GM12878 (cell line): ENCODE measurements at regions not wholly inside any gene's neighbourhood (a gene's known extent, or its start where the extent isn't known, plus 50 kb on each side); places are given as distances from the start of the nearest gene placed in this dataset.

Experiments
- ATAC-seq: fragments of 200-7000 bp; cut with Tn5 transposase; 3 replicates; pipeline ENCODE4 v1.9.1; 2020; ENCODE audit warnings: mild to moderate bottlenecking, moderate library complexity
- BruUV-seq: library from RNA; stranded (reverse); fragments of 400-500 nt; replicated peaks from 2 replicates; lab custom pipeline; 2021; lab: Mats Ljungman, UMichigan
- CTCF ChIA-PET: fragments of 300-600 bp; sonication (Branson Sonifier 250); formaldehyde crosslinking; extraction: SDS; loops from one replicate; lab custom pipeline; 2021; ENCODE audit warnings: inconsistent platforms; lab: Yijun Ruan, JAX
- POLR2A ChIA-PET: fragments of 350-600 bp; formaldehyde crosslinking; extraction: SDS; loops from one replicate; lab custom pipeline; 2021; ENCODE audit warnings: inconsistent platforms; lab: Charles Lee
- RAD21 ChIA-PET: fragments of 300-600 bp; sonication (Branson Sonifier 250); formaldehyde crosslinking; loops from one replicate; lab custom pipeline; 2023; ENCODE audit warnings: antibody characterized with exemption; ENCODE audit not compliant: unreplicated experiment; lab: Charles Lee
- SMC1A ChIA-PET: fragments of 300-600 bp; sonication (Branson Sonifier 250); formaldehyde crosslinking; loops from one replicate; lab custom pipeline; 2023; ENCODE audit not compliant: unreplicated experiment, uncharacterized antibody; lab: Charles Lee
- DNase-seq: peaks from one replicate; pipeline ENCODE4 v3.0.0-alpha.2; 2011; ENCODE audit warnings: low read depth, low spot score
- FAIRE-seq: peaks from 3 replicates; lab custom pipeline; 2011; peaks lifted over from hg19 to GRCh38; lab: Jason Lieb, UNC
- H2AFZ ChIP-seq: 2 replicates; pipeline ENCODE4 v1.6.0; 2011; ENCODE audit warnings: low read depth, low read length, control low read depth; ENCODE audit not compliant: control insufficient read depth
- H3K27ac ChIP-seq: 2 replicates; pipeline ENCODE4 v1.5.1; 2011; ENCODE audit warnings: control low read depth; ENCODE audit not compliant: control insufficient read depth, insufficient read depth
- H3K27me3 ChIP-seq, 2 experiments: replicated peaks in 1 of 2; 2 replicates each; pipeline versions ENCODE4 v1.6.0 to v1.6.1; 2011; ENCODE audit warnings: low read length in 1 of 2; ENCODE audit not compliant: control insufficient read depth in 2 of 2, insufficient read depth in 2 of 2
- H3K36me3 ChIP-seq, 2 experiments: 2 replicates each; pipeline ENCODE4 v1.5.1; 2011; ENCODE audit warnings: low read length in 1 of 2; ENCODE audit not compliant: control insufficient read depth in 2 of 2, insufficient read depth in 2 of 2
- H3K4me1 ChIP-seq: 2 replicates; pipeline ENCODE4 v1.6.1; 2011; ENCODE audit warnings: mild to moderate bottlenecking, low read length, moderate library complexity, mixed read lengths; ENCODE audit not compliant: control insufficient read depth, insufficient read depth
- H3K4me2 ChIP-seq: 2 replicates; pipeline ENCODE4 v1.6.0; 2011; ENCODE audit warnings: control low read depth; ENCODE audit not compliant: control insufficient read depth, insufficient read depth
- H3K4me3 ChIP-seq: fragments of 200-600 bp; sonication (generic); 2 replicates; pipeline ENCODE4 v1.5.1; 2016
- H3K79me2 ChIP-seq: 2 replicates; pipeline ENCODE4 v1.6.0; 2011; ENCODE audit warnings: low read length; ENCODE audit not compliant: control insufficient read depth, insufficient read depth
- H3K9ac ChIP-seq: 2 replicates; pipeline ENCODE4 v1.8.0; 2011; ENCODE audit warnings: low read length, control low read depth, mixed read lengths; ENCODE audit not compliant: control insufficient read depth, insufficient read depth
- H3K9me3 ChIP-seq: replicated peaks from 3 replicates; pipeline ENCODE4 v1.5.1; 2011; ENCODE audit warnings: mild to moderate bottlenecking, low read length; ENCODE audit not compliant: control insufficient read depth, insufficient read depth
- H4K20me1 ChIP-seq: 2 replicates; pipeline ENCODE4 v1.6.0; 2011; ENCODE audit not compliant: control insufficient read depth, insufficient read depth
- BCL3 ChIP-seq: IDR thresholded peaks from 2 replicates; pipeline ENCODE4 v1.6.1; 2011; ENCODE audit warnings: borderline replicate concordance, low read depth, mild to moderate bottlenecking, moderate library complexity, low read length; ENCODE audit not compliant: insufficient read depth, poor library complexity, severe bottlenecking
- BRCA1 ChIP-seq: IDR thresholded peaks from 2 replicates; pipeline ENCODE4 v1.6.1; 2011; ENCODE audit warnings: low read depth, low read length, improper control_type of control experiment
- CHD4 ChIP-seq: fragments of 200-600 bp; sonication (generic); IDR thresholded peaks from 2 replicates; pipeline ENCODE4 v1.6.1; 2016; ENCODE audit warnings: mild to moderate bottlenecking
- ELK1 ChIP-seq: IDR thresholded peaks from 2 replicates; pipeline ENCODE4 v1.6.1; 2012; ENCODE audit warnings: low read depth, low read length, improper control_type of control experiment
- ESRRA ChIP-seq: IDR thresholded peaks from 2 replicates; pipeline ENCODE4 v1.6.1; 2012; ENCODE audit warnings: mild to moderate bottlenecking, low read length, improper control_type of control experiment
- HDAC6 ChIP-seq: fragments of 200-600 bp; sonication (generic); IDR thresholded peaks from one replicate; pipeline ENCODE4 v1.8.0; 2017; ENCODE audit warnings: antibody characterized with exemption; ENCODE audit not compliant: unreplicated experiment
- IRF3 ChIP-seq: fragments of 450-650 bp; IDR thresholded peaks from 2 replicates; pipeline ENCODE4 v1.6.1; 2014; ENCODE audit warnings: mild to moderate bottlenecking
- IRF5 ChIP-seq: fragments of 450-650 bp; IDR thresholded peaks from 2 replicates; pipeline ENCODE4 v1.6.1; 2017; ENCODE audit warnings: borderline replicate concordance
- KDM1A ChIP-seq: fragments of 200-600 bp; sonication (generic); IDR thresholded peaks from 2 replicates; pipeline ENCODE4 v1.6.1; 2016; ENCODE audit warnings: borderline replicate concordance
- MYB ChIP-seq: fragments of 150-350 bp; IDR thresholded peaks from 2 replicates; pipeline ENCODE4 v1.6.1; 2014; ENCODE audit warnings: mild to moderate bottlenecking, low read depth, low read length, borderline replicate concordance
- NFYA ChIP-seq: IDR thresholded peaks from 2 replicates; pipeline ENCODE4 v1.6.1; 2011; ENCODE audit warnings: low read depth, mild to moderate bottlenecking, low read length, improper control_type of control experiment, borderline replicate concordance
- RFX5 ChIP-seq: IDR thresholded peaks from 2 replicates; pipeline ENCODE4 v1.6.1; 2011; ENCODE audit warnings: low read depth, low read length, improper control_type of control experiment
- RUNX3 ChIP-seq: IDR thresholded peaks from 2 replicates; pipeline ENCODE4 v1.6.1; 2012; ENCODE audit warnings: low read length, inconsistent platforms
- TBL1XR1 ChIP-seq: IDR thresholded peaks from 2 replicates; pipeline ENCODE4 v1.6.1; 2012; ENCODE audit warnings: low read depth, low read length, improper control_type of control experiment
- ZBTB4 ChIP-seq: fragments of 450-650 bp; formaldehyde crosslinking; IDR thresholded peaks from 2 replicates; pipeline ENCODE4 v1.4.0; 2022; ENCODE audit warnings: mild to moderate bottlenecking, moderate library complexity
- ZNF217 ChIP-seq: fragments of 450-650 bp; IDR thresholded peaks from 2 replicates; pipeline ENCODE4 v1.6.1; 2017; ENCODE audit warnings: antibody characterized with exemption, mild to moderate bottlenecking
- WGBS: methylation state at CpG from one replicate; pipeline ENCODE4 v1.1.6; 2016; ENCODE audit warnings: low lambda C conversion rate; ENCODE audit not compliant: insufficient replicate concordance, insufficient coverage; ENCODE audit errors: missing lambda C conversion rate; 5-methylcytosine and 5-hydroxymethylcytosine counted together
- in situ Hi-C: fragments of 300-500 bp; cut with MboI; formaldehyde crosslinking; loops from 9 replicates; pipeline ENCODE4 v1.14.3; 2018; ENCODE audit warnings: mixed read lengths
- intact Hi-C: fragments of 100-400 bp; cut with micrococcal nuclease; formaldehyde crosslinking; loops from one replicate; pipeline ENCODE4 v1.14.2; 2022; ENCODE audit not compliant: unreplicated experiment

GRCh38 chr12:123095078-123095881, 55.6 kb downstream of the PITPNM2 start:
- Histone ChIP-seq H3K79me2 (no peaks in the 10 kb centered on the region), H4K20me1 (no peaks in the 10 kb centered on the region), H3K9ac (no peak overlapping the region), H2AFZ (no peak overlapping the region), H3K27ac (no peak overlapping the region), H3K27me3 (no peaks in the 10 kb centered on the region), H3K9me3 (no peaks in the 10 kb centered on the region), H3K36me3 (no peaks in the 10 kb centered on the region), H3K4me1 (no peaks in the 10 kb centered on the region), H3K4me3 (no peak overlapping the region), H3K4me2 (no peak overlapping the region)
- intact Hi-C loops (no loop called here), in situ Hi-C loops (no loop called here)
- ChIA-PET RAD21 (interaction anchor here (1.2 kb wide), 1 partner anchor 12 kb away, joined by 3 read pairs; no protein-coding TSS in a partner anchor), POLR2A (no interaction called here), CTCF (no interaction called here), SMC1A (interaction anchor here (1.5 kb wide), 1 partner anchor 143 kb away, joined by 4 read pairs; no protein-coding TSS in a partner anchor)
- no peak for FAIRE-seq
- ATAC-seq = no peak
- DNase-seq = no peak
- no TSS peak for BruUV-seq
- WGBS = 52% methylated on average over 25 of the region's 25 CpGs
- TF ChIP-seq TBL1XR1 (no peak), RFX5 (no peak), ZNF217 (no peak), ESRRA (no peak), RUNX3 (no peak), IRF5 (no peak), BRCA1 (no peak), ELK1 (no peak), CHD4 (no peak), MYB (no peak), NFYA (no peak), ZBTB4 (CRISPR knock-in tag) (no peak), BCL3 (no peak), IRF3 (no peak), KDM1A (no peak), HDAC6 (no peak)
